Neural cell (in vitro differentiated cells): ENCODE measurements at regions not wholly inside any gene's neighbourhood (a gene's known extent, or its start where the extent isn't known, plus 50 kb on each side); places are given as distances from the start of the nearest gene placed in this dataset.

Experiments
- EP300 ChIP-seq: fragments of 450-650 bp; conservative IDR thresholded peaks from 2 replicates; pipeline ENCODE4 v1.6.1; 2014; ENCODE audit warnings: antibody characterized with exemption, mild to moderate bottlenecking, moderate library complexity; ENCODE audit not compliant: poor library complexity, severe bottlenecking
- EZH2 ChIP-seq: fragments of 200-600, 300-800 bp; shearing (Covaris generic), sonication (generic); IDR thresholded peaks from 2 replicates; pipeline ENCODE4 v1.6.1; 2014; ENCODE audit warnings: antibody characterized with exemption, low read length, borderline replicate concordance, mild to moderate bottlenecking; ENCODE audit not compliant: insufficient read depth, poor library complexity, severe bottlenecking
- MXI1 ChIP-seq: fragments of 450-650 bp; conservative IDR thresholded peaks from 2 replicates; pipeline ENCODE4 v1.6.1; 2014; ENCODE audit warnings: antibody characterized with exemption, mild to moderate bottlenecking; ENCODE audit not compliant: poor library complexity, severe bottlenecking
- RAD21 ChIP-seq: fragments of 450-650 bp; conservative IDR thresholded peaks from 2 replicates; pipeline ENCODE4 v1.6.1; 2014; ENCODE audit warnings: antibody characterized with exemption, mild to moderate bottlenecking, moderate library complexity
- SMC3 ChIP-seq: fragments of 450-650 bp; conservative IDR thresholded peaks from 2 replicates; pipeline ENCODE4 v1.6.1; 2014; ENCODE audit warnings: antibody characterized with exemption, mild to moderate bottlenecking, moderate library complexity; ENCODE audit not compliant: poor library complexity
- TF ChIP-seq, protein P1 (sequence below): fragments of 450-650 bp; IDR thresholded peaks from 2 replicates; pipeline ENCODE4 v1.5.1; 2014; ENCODE audit warnings: antibody characterized with exemption, mild to moderate bottlenecking, moderate library complexity; ENCODE audit not compliant: poor library complexity, severe bottlenecking
- TF ChIP-seq, protein P2 (sequence below): IDR thresholded peaks from 2 replicates; pipeline ENCODE4 v1.6.1; 2012; ENCODE audit warnings: borderline replicate concordance

DNA sequence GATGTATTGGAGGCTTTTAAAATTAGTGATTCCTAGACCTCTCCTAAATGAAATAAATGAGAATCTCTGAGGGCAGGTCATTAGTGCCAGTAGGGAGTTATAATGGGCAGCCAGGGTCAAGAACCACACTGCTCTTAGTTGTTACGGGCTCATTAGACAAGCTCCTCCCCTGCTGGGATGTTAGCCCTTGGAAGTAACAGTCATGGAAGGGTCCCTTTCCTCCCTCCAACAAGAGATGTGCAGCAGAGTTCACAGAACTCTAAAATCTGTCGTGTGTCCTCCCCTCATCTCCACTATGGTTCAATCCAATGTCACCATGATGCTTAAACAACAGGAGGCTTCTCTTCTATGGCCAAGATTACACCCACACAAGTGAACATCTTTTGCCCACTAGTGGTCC, 419.5 kb downstream of the INSC start:
- TF ChIP-seq, protein P1, sequence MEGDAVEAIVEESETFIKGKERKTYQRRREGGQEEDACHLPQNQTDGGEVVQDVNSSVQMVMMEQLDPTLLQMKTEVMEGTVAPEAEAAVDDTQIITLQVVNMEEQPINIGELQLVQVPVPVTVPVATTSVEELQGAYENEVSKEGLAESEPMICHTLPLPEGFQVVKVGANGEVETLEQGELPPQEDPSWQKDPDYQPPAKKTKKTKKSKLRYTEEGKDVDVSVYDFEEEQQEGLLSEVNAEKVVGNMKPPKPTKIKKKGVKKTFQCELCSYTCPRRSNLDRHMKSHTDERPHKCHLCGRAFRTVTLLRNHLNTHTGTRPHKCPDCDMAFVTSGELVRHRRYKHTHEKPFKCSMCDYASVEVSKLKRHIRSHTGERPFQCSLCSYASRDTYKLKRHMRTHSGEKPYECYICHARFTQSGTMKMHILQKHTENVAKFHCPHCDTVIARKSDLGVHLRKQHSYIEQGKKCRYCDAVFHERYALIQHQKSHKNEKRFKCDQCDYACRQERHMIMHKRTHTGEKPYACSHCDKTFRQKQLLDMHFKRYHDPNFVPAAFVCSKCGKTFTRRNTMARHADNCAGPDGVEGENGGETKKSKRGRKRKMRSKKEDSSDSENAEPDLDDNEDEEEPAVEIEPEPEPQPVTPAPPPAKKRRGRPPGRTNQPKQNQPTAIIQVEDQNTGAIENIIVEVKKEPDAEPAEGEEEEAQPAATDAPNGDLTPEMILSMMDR = no peak
- TF ChIP-seq, protein P2, sequence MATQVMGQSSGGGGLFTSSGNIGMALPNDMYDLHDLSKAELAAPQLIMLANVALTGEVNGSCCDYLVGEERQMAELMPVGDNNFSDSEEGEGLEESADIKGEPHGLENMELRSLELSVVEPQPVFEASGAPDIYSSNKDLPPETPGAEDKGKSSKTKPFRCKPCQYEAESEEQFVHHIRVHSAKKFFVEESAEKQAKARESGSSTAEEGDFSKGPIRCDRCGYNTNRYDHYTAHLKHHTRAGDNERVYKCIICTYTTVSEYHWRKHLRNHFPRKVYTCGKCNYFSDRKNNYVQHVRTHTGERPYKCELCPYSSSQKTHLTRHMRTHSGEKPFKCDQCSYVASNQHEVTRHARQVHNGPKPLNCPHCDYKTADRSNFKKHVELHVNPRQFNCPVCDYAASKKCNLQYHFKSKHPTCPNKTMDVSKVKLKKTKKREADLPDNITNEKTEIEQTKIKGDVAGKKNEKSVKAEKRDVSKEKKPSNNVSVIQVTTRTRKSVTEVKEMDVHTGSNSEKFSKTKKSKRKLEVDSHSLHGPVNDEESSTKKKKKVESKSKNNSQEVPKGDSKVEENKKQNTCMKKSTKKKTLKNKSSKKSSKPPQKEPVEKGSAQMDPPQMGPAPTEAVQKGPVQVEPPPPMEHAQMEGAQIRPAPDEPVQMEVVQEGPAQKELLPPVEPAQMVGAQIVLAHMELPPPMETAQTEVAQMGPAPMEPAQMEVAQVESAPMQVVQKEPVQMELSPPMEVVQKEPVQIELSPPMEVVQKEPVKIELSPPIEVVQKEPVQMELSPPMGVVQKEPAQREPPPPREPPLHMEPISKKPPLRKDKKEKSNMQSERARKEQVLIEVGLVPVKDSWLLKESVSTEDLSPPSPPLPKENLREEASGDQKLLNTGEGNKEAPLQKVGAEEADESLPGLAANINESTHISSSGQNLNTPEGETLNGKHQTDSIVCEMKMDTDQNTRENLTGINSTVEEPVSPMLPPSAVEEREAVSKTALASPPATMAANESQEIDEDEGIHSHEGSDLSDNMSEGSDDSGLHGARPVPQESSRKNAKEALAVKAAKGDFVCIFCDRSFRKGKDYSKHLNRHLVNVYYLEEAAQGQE = no peak
- TF ChIP-seq EZH2 (no peak), EP300 (no peak), RAD21 (no peak), SMC3 (no peak), MXI1 (no peak)
